Kidney epithelial cell (primary cell): ENCODE measurements at regions not wholly inside any gene's neighbourhood (a gene's known extent, or its start where the extent isn't known, plus 50 kb on each side); places are given as distances from the start of the nearest gene placed in this dataset.
"Not testable (repeated sequence)": the region's sequence is repeated elsewhere in the genome, so short reads cannot be mapped to it uniquely, and the experiment has no call there.

ENCODE experiments used
- DNase-seq: peaks from one replicate; pipeline ENCODE4 v3.0.0-alpha.2; 2010; ENCODE audit warnings: low read depth
- H3K27me3 ChIP-seq: 2 replicates; pipeline ENCODE4 v1.6.0; 2011; ENCODE audit warnings: low read length; ENCODE audit not compliant: control insufficient read depth, insufficient read depth
- H3K36me3 ChIP-seq: 2 replicates; pipeline ENCODE4 v1.5.1; 2011; ENCODE audit warnings: low read length; ENCODE audit not compliant: control insufficient read depth, insufficient read depth
- H3K4me3 ChIP-seq: 2 replicates; pipeline ENCODE4 v1.5.1; 2011; ENCODE audit warnings: low read depth, mild to moderate bottlenecking, control low read depth, low read length
- TF ChIP-seq, protein P1 (sequence below): IDR thresholded peaks from 2 replicates; pipeline ENCODE4 v1.5.1; 2011; ENCODE audit warnings: mild to moderate bottlenecking, moderate library complexity, low read length, control low read depth, inconsistent platforms; ENCODE audit not compliant: insufficient read depth, poor library complexity, severe bottlenecking

DNA sequence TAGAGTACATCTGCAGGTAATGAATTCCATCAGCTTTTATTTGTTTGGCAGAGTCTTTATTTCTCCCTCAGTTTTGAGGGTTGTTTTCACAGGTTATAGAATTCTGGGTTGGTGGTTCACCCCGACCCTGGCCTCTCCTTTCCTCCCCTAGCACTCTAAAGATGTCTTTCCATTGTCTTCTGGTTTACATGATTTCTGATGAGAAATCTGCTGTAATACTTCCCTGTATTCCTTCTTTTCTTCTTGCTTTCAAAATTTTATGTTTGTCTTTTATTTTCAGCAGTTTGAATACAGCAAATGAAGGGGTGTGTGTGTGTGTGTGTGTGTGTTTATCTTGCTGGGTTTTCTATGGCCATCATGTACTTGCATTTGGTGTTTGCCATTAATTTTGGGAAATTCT, 312.0 kb upstream of the RPS23 start:
- Histone ChIP-seq H3K36me3 (no peaks in the 10 kb centered on the region), H3K4me3 (no peak overlapping the region), H3K27me3 (no peaks in the 10 kb centered on the region)
- TF ChIP-seq, protein P1, sequence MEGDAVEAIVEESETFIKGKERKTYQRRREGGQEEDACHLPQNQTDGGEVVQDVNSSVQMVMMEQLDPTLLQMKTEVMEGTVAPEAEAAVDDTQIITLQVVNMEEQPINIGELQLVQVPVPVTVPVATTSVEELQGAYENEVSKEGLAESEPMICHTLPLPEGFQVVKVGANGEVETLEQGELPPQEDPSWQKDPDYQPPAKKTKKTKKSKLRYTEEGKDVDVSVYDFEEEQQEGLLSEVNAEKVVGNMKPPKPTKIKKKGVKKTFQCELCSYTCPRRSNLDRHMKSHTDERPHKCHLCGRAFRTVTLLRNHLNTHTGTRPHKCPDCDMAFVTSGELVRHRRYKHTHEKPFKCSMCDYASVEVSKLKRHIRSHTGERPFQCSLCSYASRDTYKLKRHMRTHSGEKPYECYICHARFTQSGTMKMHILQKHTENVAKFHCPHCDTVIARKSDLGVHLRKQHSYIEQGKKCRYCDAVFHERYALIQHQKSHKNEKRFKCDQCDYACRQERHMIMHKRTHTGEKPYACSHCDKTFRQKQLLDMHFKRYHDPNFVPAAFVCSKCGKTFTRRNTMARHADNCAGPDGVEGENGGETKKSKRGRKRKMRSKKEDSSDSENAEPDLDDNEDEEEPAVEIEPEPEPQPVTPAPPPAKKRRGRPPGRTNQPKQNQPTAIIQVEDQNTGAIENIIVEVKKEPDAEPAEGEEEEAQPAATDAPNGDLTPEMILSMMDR, result no peak
- no peak for DNase-seq

DNA sequence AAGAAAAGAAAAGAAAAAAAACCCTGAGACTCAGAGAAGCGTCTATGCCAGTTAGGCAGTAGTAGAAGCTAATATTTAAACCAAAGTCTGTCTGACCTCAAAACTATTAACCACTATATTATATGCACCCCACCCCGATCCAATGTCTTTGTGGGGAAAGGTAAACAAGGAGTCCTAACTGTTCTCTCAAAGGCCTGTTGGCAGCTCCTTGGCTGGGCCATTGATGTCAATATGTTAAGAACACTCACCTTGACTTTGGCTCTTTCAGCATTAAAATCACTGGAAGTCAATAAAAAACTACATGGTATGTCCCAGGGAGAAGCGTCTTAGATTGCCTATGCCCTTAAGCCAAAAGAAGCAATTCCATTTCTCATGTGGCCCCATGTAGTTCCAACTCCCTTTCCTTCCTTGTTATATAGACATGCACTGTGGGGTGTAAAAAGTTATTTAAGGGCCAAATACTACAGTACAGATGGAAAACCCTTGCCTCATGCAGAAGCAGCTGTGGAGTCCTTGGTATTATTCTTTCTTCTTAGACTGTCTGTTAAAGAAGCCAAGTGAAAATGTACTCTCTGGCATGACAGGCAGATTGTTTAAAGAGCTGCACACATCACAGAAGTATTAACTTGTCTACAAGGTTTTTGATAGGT, 308.6 kb upstream of the RPS23 start:
- no peaks in the 10 kb centered on the region for H3K36me3 ChIP-seq
- TF ChIP-seq, protein P1, result no peak
- H3K4me3 ChIP-seq, result no peak overlapping the region
- DNase-seq, result no peak
- no peaks in the 10 kb centered on the region for H3K27me3 ChIP-seq

DNA sequence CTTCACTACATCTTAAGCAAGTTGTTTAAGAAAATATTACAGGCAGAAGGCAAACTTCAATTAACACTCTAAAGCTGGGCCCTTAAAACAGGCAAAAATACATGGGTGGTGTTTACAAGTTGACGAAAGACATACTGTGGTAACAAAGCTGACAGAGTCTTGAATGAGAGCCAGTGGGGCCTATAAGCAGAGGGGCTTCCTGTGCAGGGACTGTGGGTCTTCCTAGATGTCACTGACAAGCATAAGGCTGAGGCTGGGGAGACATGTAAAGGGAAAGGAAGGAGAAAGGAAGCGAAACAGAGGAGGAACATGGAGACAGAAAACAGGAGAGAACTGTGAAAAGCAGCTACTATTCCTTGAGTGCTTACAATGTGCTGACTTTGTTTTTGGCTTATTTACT, 308.0 kb upstream of the RPS23 start:
- Histone ChIP-seq H3K36me3 (no peaks in the 10 kb centered on the region), H3K4me3 (no peak overlapping the region), H3K27me3 (no peaks in the 10 kb centered on the region)
- DNase-seq, result no peak
- TF ChIP-seq, protein P1, result no peak

DNA sequence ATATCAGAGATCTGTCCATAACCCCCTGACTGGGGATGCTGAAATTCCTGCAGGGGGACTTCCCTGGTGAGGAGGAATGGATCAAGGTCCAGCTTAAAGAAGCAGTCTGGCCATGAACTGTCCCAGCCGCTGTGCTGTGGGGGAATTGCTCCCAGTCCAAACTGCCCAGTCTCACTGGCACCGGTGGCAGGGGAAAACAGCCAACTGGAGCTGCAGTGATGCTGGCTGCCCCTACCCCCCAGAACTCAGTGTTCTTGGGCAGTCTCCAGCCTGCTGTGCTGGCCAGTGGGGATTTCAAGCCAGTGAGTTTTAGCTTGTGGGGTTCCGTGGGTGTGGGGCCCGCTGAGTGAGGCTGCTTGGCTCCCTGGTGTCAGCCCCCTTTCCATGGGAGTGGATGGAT, 306.5 kb upstream of the RPS23 start:
- TF ChIP-seq, protein P1, result no peak
- DNase-seq, result no peak
- Histone ChIP-seq H3K36me3 (no peaks in the 10 kb centered on the region), H3K4me3 (no peak overlapping the region), H3K27me3 (no peaks in the 10 kb centered on the region)

DNA sequence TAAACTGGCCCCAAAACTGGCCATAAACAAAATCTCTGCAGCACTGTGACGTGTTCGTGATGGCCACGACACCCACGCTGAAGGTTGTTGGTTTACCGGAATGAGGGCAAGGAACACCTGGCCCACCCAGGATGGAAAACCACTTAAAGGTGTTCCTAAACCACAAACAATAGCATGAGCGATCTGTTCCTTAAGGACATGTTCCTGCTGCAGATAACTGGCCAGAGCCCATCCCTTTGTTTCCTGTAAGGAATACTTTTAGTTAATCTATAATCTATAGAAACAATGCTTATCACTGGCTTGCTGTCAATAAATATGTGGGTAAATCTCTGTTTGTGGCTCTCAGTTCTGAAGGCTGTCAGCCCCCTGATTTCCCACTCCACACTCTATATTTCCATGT, 305.2 kb upstream of the RPS23 start:
- not testable (repeated sequence) for H3K4me3 ChIP-seq, H3K36me3 ChIP-seq, H3K27me3 ChIP-seq, DNase-seq

DNA sequence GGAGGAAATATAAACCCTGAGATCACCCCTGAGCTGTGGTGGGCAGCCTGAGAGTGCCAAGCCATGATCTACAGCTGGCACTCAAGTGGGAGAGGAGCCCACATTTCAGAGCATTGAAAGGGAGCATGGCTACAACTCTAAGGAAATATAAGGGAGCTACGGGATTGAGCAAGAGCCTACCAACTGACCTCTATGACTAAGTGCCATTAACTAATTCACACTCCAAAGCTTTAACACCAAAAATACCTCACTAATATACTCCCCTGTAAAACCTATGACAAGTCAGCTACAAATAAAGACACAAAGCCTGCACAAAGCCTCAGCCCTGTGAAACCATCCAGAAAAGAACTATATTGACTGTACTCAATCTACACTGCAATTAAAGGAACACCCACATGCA, 286.8 kb upstream of the RPS23 start:
- peak; percentile 10 for DNase-seq
- Histone ChIP-seq H3K36me3 (no peaks in the 10 kb centered on the region), H3K4me3 (no peak overlapping the region), H3K27me3 (no peaks in the 10 kb centered on the region)
- TF ChIP-seq, protein P1, result no peak
